Astrocyte of the spinal cord (primary cell): ENCODE measurements at regions not wholly inside any gene's neighbourhood (a gene's known extent, or its start where the extent isn't known, plus 50 kb on each side); places are given as distances from the start of the nearest gene placed in this dataset.
"Not testable (repeated sequence)": the region's sequence is repeated elsewhere in the genome, so short reads cannot be mapped to it uniquely, and the experiment has no call there.

Source experiments
- DNase-seq: peaks from one replicate; pipeline ENCODE4 v3.0.0; 2011; ENCODE audit warnings: low read depth, low spot score
- H3K4me3 ChIP-seq: 2 replicates; pipeline ENCODE4 v1.5.1; 2011; ENCODE audit warnings: low read depth, mild to moderate bottlenecking, low read length, moderate library complexity
- in situ Hi-C: cut with HindIII; loops from 2 replicates; pipeline ENCODE4 v1.10.0; 2017; ENCODE audit warnings: low sequenced_read_pairs
- TF ChIP-seq, protein P1 (sequence below): IDR thresholded peaks from 2 replicates; pipeline ENCODE4 v1.5.1; 2012; ENCODE audit warnings: low read depth, mild to moderate bottlenecking, low read length, inconsistent platforms

- H3K4me3 ChIP-seq, in situ Hi-C loops, DNase-seq: not testable (repeated sequence)
Measured at GRCh38 chr2:201946746-201947145, 86.9 kb upstream of the FZD7 start.

DNA sequence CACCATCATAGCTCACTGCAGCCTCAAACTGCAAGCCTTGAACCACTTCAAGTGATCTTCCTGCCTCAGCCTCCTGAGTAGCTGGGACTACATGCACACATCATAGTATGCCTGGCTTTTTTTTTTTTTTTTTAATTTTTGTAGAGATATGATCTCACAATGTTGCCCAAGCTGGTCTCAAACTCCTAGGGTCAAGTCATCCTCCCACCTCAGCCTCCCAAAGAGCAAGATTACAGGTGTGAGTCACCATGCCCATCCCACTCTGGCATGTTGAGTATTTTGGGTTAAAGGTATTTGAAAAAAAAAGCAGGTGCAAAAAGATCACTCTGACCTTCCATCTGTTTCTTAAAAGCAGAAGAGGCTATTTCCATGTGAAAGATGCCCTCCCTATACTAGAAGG is 86.4 kb upstream of the FZD7 start:
- in situ Hi-C loops, result no loop called here
- no peak overlapping the region for H3K4me3 ChIP-seq
- TF ChIP-seq, protein P1, sequence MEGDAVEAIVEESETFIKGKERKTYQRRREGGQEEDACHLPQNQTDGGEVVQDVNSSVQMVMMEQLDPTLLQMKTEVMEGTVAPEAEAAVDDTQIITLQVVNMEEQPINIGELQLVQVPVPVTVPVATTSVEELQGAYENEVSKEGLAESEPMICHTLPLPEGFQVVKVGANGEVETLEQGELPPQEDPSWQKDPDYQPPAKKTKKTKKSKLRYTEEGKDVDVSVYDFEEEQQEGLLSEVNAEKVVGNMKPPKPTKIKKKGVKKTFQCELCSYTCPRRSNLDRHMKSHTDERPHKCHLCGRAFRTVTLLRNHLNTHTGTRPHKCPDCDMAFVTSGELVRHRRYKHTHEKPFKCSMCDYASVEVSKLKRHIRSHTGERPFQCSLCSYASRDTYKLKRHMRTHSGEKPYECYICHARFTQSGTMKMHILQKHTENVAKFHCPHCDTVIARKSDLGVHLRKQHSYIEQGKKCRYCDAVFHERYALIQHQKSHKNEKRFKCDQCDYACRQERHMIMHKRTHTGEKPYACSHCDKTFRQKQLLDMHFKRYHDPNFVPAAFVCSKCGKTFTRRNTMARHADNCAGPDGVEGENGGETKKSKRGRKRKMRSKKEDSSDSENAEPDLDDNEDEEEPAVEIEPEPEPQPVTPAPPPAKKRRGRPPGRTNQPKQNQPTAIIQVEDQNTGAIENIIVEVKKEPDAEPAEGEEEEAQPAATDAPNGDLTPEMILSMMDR, result no peak
- DNase-seq, result no peak

DNA sequence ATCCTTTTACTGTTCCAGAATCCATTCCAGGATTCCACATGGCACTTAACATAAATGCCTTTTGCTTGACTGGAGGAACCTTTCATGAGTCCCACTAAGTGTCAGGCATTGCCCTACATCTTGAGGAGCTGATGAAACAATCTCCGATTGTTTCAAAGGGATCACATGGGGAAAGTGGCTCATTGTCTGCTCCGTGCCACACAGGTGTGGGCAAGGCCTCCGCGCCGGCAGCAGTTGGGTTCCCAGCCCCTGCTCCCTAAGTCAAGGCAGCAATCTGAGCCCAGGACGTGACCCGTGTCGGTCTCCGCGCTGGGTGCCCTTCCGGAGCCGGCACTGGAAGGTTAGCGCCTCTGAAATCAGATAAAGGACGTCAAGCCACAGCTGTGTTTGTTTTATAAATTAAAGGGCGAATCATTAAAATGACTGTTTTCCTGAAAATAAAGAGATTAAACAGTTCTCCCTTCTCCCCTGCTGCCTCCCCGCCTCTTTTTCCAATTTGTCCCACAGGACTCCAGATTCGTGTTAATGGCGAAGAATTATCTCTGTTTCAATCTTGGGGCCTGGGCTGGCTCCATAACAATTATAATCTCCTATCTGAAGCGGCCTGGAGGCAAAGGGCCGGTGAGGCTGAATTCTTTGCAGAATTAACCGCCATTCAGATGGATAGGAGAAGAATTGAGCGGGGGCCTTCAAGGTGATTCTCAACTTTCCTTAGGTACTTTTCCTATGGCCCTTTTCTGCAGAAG is 84.3 kb upstream of the FZD7 start:
- in situ Hi-C loops, result no loop called here
- no peak overlapping the region for H3K4me3 ChIP-seq
- TF ChIP-seq, protein P1, result no peak
- no peak for DNase-seq

DNA sequence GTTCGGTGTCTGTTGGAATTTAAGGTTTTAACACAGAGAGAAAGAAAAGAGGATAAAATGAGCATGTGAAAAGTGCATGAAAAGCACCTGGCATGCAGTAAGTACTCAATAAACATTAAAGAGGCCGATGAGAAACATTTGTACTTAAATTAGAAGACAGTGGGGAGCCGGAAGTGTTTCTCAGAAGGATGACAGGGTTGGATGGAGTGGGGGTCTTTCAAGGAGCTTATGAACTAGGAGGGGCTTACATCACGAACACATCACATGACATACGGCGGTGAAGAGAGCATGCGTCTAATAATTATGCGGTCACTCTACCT is 83.8 kb upstream of the FZD7 start:
- H3K4me3 ChIP-seq, result no peak overlapping the region
- DNase-seq, result no peak
- TF ChIP-seq, protein P1, result no peak
- in situ Hi-C loops, result no loop called here

GRCh38 chr2:201950606-201951005 is 83.0 kb upstream of the FZD7 start:
- in situ Hi-C loops, result no loop called here
- TF ChIP-seq, protein P1, result no peak
- no peak overlapping the region for H3K4me3 ChIP-seq
- no peak for DNase-seq

GRCh38 chr2:201952187-201952586 is 81.5 kb upstream of the FZD7 start:
- TF ChIP-seq, protein P1, result no peak
- no peak overlapping the region for H3K4me3 ChIP-seq
- no peak for DNase-seq
- in situ Hi-C loops, result no loop called here

DNA sequence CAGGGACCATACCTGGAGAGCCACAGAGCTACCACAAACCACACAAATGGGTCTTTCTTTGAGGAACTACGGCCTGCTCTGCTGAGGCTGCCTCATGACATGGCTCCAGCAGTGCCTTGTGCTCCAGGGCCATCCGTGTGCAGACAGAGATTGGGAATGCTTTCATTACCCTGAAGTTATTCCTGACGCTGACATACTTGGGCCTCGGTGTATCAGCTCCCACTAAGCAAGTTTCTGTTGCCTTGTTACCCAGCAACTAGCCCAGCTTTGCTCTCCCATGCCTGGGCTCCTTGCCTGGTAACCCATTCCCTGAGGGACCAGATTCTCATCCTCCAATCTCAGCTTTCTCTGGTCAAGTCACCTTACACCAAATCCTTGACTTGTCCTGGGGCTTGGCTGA is 80.3 kb upstream of the FZD7 start:
- TF ChIP-seq, protein P1, result no peak
- DNase-seq, result no peak
- in situ Hi-C loops, result no loop called here
- H3K4me3 ChIP-seq, result no peak overlapping the region
